ENCODE measurements at regions not wholly inside any gene's neighbourhood (a gene's known extent, or its start where the extent isn't known, plus 50 kb on each side); places are given as distances from the start of the nearest gene placed in this dataset.

- peak; percentile 21 for DNase-seq
Measured at GRCh38 chr9:82597241-82598203, 465.4 kb downstream of the RASEF start.

- peak; percentile 21 for DNase-seq
Measured at GRCh38 chr9:82598241-82599039, 464.5 kb downstream of the RASEF start.

DNA sequence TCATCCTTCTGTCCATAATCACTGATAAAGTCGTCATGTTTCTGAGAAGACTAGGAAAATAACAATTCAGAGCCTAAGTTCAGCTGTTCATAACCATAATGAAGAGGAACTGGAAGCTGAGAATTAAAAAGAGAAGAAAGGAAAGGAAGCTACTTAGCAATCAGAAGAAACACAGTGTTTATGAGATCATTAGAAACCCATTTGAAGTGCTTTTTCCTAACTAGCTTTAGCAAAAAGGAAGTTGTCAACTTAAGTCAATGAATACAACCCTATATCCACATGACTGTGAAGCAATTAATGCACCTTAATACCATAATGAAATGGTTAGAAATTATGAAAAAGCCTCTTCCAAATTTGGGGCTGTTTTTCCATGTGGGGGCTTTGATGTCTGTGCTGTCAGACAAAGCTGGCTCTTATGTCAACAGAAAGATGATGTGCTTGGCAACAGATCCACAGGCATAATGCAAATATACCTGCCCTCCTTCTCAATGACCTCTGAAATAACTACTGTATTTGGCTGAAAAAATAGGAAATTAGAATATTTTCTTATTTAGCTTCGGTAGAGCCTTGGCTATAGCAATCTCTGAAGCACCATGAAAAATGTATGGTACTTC, 463.5 kb downstream of the RASEF start:
- DNase-seq, result no peak

DNA sequence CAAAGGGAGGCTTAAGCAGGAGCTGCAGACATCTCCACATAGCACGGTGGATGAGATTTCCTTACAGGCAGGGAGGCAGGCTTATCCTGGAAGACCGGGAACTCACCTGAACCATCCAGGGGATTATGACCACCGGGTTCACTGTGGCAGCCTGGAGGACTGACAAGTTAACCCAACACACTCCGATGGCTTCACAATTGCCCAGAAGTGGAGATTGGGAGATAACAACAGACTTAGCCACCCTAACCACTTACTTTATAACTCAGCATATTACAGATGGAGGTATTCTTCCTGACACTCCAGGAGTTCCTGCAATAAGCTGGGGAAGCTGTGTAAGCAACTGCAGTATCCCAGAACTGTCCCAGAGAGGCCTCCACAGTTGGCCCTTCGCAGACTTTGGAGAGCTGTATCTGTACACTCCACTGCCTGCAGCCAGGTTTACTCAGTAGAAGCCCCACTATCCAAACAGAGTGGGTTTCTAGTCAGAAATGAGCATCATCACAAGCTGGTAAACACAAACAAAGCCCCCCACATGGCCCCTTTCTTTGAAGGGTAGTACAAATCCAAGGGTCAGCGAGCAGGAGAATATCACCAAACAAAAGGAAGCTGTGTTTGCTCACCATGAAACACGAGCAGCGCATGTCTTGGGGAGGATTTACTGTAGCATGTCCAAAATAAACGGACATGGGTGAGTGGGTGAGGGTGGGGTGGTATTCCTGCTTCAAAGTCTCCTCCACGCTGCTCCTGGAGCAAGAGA, 462.2 kb downstream of the RASEF start:
- peak; percentile 30 for DNase-seq

GRCh38 chr9:82601293-82601771, 461.6 kb downstream of the RASEF start:
- peak; percentile 48 for DNase-seq

- peak; percentile 36 for DNase-seq
Measured at GRCh38 chr9:82604947-82605656, 457.8 kb downstream of the RASEF start.

- DNase-seq, result no peak
Measured at GRCh38 chr9:82605657-82606031, 457.3 kb downstream of the RASEF start.

DNA sequence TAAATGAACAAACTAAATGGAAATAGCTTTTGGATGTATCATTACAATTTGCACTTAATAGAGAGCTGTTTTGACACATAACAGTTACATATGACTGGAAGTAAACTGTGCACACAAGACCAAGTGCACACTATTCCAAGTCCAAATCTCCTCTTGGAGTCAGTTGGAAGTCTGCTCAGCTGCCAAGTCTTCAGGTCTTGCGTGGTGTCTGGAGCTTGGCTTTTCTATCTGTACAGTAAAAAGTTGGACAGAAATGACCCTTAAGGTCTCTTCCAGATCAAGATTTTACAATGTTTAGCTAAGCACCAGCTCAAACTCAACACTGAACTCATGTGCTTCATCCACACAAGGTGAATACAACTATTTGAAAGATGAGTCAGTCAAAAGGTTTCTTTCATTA, 456.9 kb downstream of the RASEF start:
- peak; percentile 20 for DNase-seq

DNA sequence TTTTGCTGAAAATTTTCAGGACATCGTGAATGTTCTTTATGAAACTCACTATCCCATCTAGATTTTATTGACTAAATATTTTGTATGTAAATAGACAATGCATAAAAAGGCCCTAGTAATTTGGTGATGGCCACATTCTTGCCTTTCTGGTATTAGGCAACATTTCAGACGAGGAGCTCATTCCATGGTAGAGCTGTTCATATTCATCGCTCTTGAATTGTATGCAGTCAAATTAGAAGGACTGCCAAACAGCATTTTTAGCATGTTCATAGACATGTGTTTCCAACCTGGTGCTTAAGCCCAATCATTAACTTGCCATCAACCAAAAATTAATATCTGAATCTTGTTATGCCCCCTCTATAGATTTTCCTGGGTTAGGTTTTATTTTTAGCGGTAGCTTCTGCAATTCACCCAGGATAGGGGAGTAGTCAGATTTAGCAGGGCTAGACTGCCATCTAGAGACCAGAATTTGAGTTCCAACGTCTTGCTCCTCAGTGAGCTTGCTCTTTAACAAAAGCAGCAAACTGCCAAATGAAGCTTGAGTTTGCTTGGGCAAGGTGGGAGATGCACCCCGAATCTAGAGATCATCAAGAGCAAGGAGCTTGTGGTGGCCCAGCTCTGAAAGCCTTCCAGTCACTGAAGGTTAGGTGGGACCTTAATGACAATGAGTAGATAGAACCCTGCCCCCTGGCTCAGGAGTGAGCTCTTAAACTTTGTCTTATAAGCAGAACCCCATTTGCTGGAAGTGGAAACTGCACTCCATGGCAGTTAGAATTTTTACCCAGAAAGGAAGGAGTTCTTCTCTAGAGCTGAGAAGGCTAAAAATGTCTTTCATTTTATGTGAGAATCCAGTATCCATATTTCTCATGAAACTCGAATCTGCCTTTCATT, 456.2 kb downstream of the RASEF start:
- peak; percentile 74 for DNase-seq

GRCh38 chr9:82608487-82608886, 454.5 kb downstream of the RASEF start:
- no peak for DNase-seq

GRCh38 chr9:82612942-82613341, 450.0 kb downstream of the RASEF start:
- DNase-seq, result no peak

- DNase-seq, result no peak
Measured at GRCh38 chr9:82613498-82613897, 449.4 kb downstream of the RASEF start.

- no peak for DNase-seq
Measured at GRCh38 chr9:82616545-82616944, 446.4 kb downstream of the RASEF start.

GRCh38 chr9:82621447-82621846, 441.5 kb downstream of the RASEF start:
- no peak for DNase-seq

- DNase-seq, result no peak
Measured at GRCh38 chr9:82637368-82637767, 425.6 kb downstream of the RASEF start.

GRCh38 chr9:82645600-82645999, 417.3 kb downstream of the RASEF start:
- DNase-seq, result no peak

- no peak for DNase-seq
Measured at GRCh38 chr9:82650368-82650767, 412.6 kb downstream of the RASEF start.

GRCh38 chr9:82651474-82651873, 411.5 kb downstream of the RASEF start:
- no peak for DNase-seq

- no peak for DNase-seq
Measured at GRCh38 chr9:82665324-82665723, 397.6 kb downstream of the RASEF start.

GRCh38 chr9:82668689-82669199, 394.2 kb downstream of the RASEF start:
- DNase-seq, result no peak
